H1 (cell line): ENCODE measurements at regions not wholly inside any gene's neighbourhood (a gene's known extent, or its start where the extent isn't known, plus 50 kb on each side); places are given as distances from the start of the nearest gene placed in this dataset.

Experiments
- CTCF ChIA-PET: fragments of 300-600 bp; sonication (Branson Sonifier 250); formaldehyde crosslinking; loops from one replicate; lab custom pipeline; 2021; ENCODE audit not compliant: partially characterized antibody; lab: Charles Lee
- POLR2A ChIA-PET: fragments of 300-600 bp; sonication (Branson Sonifier 250); formaldehyde crosslinking; loops from one replicate; lab custom pipeline; 2021; ENCODE audit warnings: inconsistent platforms; ENCODE audit not compliant: partially characterized antibody; lab: Charles Lee
- DNase-seq, 2 experiments: peaks; one replicate each; pipeline versions ENCODE4 v3.0.0 to v3.0.0-alpha.2; 2010 to 2022; ENCODE audit warnings: low spot score in 2 of 2, low read depth in 1 of 2, mixed read lengths in 1 of 2
- FAIRE-seq: peaks from 2 replicates; lab custom pipeline; 2011; peaks lifted over from hg19 to GRCh38; lab: Jason Lieb, UNC
- H2AFZ ChIP-seq: 2 replicates; pipeline ENCODE4 v1.8.1; 2012; ENCODE audit warnings: low read length, inconsistent platforms
- H2AK5ac ChIP-seq: 2 replicates; pipeline ENCODE4 v1.6.1; 2013; ENCODE audit warnings: low read depth, low read length
- H2BK120ac ChIP-seq: replicated peaks from 2 replicates; pipeline ENCODE3; 2013; ENCODE audit warnings: low read depth, low read length, inconsistent platforms
- H2BK12ac ChIP-seq: 2 replicates; pipeline ENCODE4 v1.6.1; 2013; ENCODE audit warnings: low read depth, low read length
- H2BK15ac ChIP-seq: 2 replicates; pipeline ENCODE4 v1.6.1; 2013; ENCODE audit warnings: low read length
- H2BK20ac ChIP-seq: 2 replicates; pipeline ENCODE4 v1.6.1; 2013; ENCODE audit warnings: low read length
- H2BK5ac ChIP-seq: 2 replicates; pipeline ENCODE4 v1.6.1; 2013; ENCODE audit warnings: low read depth, low read length
- H3K14ac ChIP-seq: 2 replicates; pipeline ENCODE4 v1.6.1; 2013; ENCODE audit warnings: inconsistent platforms; ENCODE audit not compliant: insufficient read length
- H3K18ac ChIP-seq: 2 replicates; pipeline ENCODE4 v1.6.1; 2013; ENCODE audit warnings: low read length; ENCODE audit errors: extremely low read depth
- H3K23ac ChIP-seq: 2 replicates; pipeline ENCODE4 v1.6.1; 2013; ENCODE audit warnings: inconsistent platforms; ENCODE audit not compliant: insufficient read length
- H3K23me2 ChIP-seq: 2 replicates; pipeline ENCODE4 v1.6.1; 2013; ENCODE audit warnings: low read depth, low read length
- H3K27ac ChIP-seq: 2 replicates; pipeline ENCODE4 v1.6.1; 2011; ENCODE audit warnings: low read depth, low read length, inconsistent platforms
- H3K27me3 ChIP-seq, 4 experiments: replicated peaks in 1 of 4; 1 replicate in 1 of 4; 2 replicates in 3 of 4; pipeline versions ENCODE4 v1.6.1 to v1.8.1; 2011 to 2013; ENCODE audit warnings: low read length in 3 of 4, mild to moderate bottlenecking in 3 of 4, inconsistent platforms in 2 of 4, mixed read lengths in 2 of 4, moderate library complexity in 1 of 4; ENCODE audit not compliant: control insufficient read depth in 3 of 4, insufficient read depth in 3 of 4; ENCODE audit errors: extremely low read depth in 1 of 4
- H3K36me3 ChIP-seq, 4 experiments: 2 replicates each; pipeline versions ENCODE4 v1.6.1 to v1.8.1; 2011 to 2013; ENCODE audit warnings: mild to moderate bottlenecking in 4 of 4, low read length in 3 of 4, moderate library complexity in 2 of 4, control low read depth in 1 of 4, inconsistent platforms in 1 of 4; ENCODE audit not compliant: insufficient read depth in 4 of 4, control insufficient read depth in 2 of 4
- H3K4ac ChIP-seq: replicated peaks from 2 replicates; pipeline ENCODE3; 2013; ENCODE audit warnings: low read length, low read depth, mixed read lengths, inconsistent platforms; ENCODE audit not compliant: insufficient read length
- H3K4me1 ChIP-seq, 4 experiments: replicated peaks in 1 of 4; 1 replicate in 1 of 4; 2 replicates in 3 of 4; pipeline versions ENCODE4 v1.6.1 to v1.8.1; 2011 to 2013; ENCODE audit warnings: low read length in 3 of 4, inconsistent platforms in 2 of 4, mixed read lengths in 1 of 4; ENCODE audit not compliant: insufficient read depth in 4 of 4, control insufficient read depth in 3 of 4
- H3K4me2 ChIP-seq, 2 experiments: 2 replicates each; pipeline versions ENCODE4 v1.6.1 to v1.8.1; 2011 to 2013; ENCODE audit warnings: low read depth in 2 of 2, low read length in 2 of 2, control low read depth in 1 of 2, inconsistent platforms in 1 of 2, mild to moderate bottlenecking in 1 of 2; ENCODE audit not compliant: insufficient read depth in 1 of 2
- H3K4me3 ChIP-seq, 4 experiments: fragments of 200-600, 300-600 bp in 1 of 4; sonication (generic), shearing (Covaris generic), sonication (Bioruptor Twin) in 1 of 4; 2 replicates each; pipeline versions ENCODE4 v1.5.1 to v1.8.1; 2011 to 2016; ENCODE audit warnings: low read length in 4 of 4, low read depth in 3 of 4, control low read depth in 2 of 4, inconsistent platforms in 2 of 4, mild to moderate bottlenecking in 2 of 4, mixed read lengths in 1 of 4, moderate library complexity in 1 of 4; ENCODE audit not compliant: insufficient read depth in 2 of 4; ENCODE audit errors: extremely low read depth in 1 of 4
- H3K56ac ChIP-seq: replicated peaks from 2 replicates; pipeline ENCODE3; 2013; ENCODE audit warnings: low read depth, mild to moderate bottlenecking, mixed read lengths, low read length, inconsistent platforms; ENCODE audit not compliant: insufficient read length
- H3K79me1 ChIP-seq: 2 replicates; pipeline ENCODE4 v1.6.1; 2013; ENCODE audit warnings: low read depth, low read length, control low read depth
- H3K79me2 ChIP-seq, 2 experiments: 2 replicates each; pipeline versions ENCODE4 v1.6.1 to v1.8.1; 2012 to 2013; ENCODE audit warnings: low read length in 2 of 2, mild to moderate bottlenecking in 2 of 2, inconsistent platforms in 1 of 2; ENCODE audit not compliant: insufficient read depth in 2 of 2, control insufficient read depth in 1 of 2
- H3K9ac ChIP-seq, 4 experiments: replicated peaks in 1 of 4; 1 replicate in 1 of 4; 2 replicates in 3 of 4; pipeline versions ENCODE4 v1.6.1 to v1.8.1; 2011 to 2013; ENCODE audit warnings: low read depth in 3 of 4, low read length in 3 of 4, control low read depth in 2 of 4, mild to moderate bottlenecking in 2 of 4, moderate library complexity in 2 of 4, inconsistent platforms in 1 of 4; ENCODE audit errors: extremely low read depth in 1 of 4
- H3K9me3 ChIP-seq, 2 experiments: 2 replicates each; pipeline versions ENCODE4 v1.6.1 to v1.8.1; 2012 to 2013; ENCODE audit warnings: mild to moderate bottlenecking in 2 of 2, moderate library complexity in 2 of 2, control low read depth in 1 of 2, inconsistent platforms in 1 of 2, low read depth in 1 of 2, low read length in 1 of 2, mixed read lengths in 1 of 2; ENCODE audit not compliant: insufficient read depth in 2 of 2
- H4K20me1 ChIP-seq, 2 experiments: replicated peaks in 1 of 2; 2 replicates each; pipeline versions ENCODE3 to v1.8.1; 2011 to 2013; ENCODE audit warnings: inconsistent platforms in 2 of 2, low read length in 2 of 2, mild to moderate bottlenecking in 1 of 2; ENCODE audit not compliant: insufficient read depth in 2 of 2, control insufficient read depth in 1 of 2
- H4K5ac ChIP-seq: 2 replicates; pipeline ENCODE4 v1.6.1; 2013; ENCODE audit warnings: low read length, low read depth, mixed read lengths, inconsistent platforms; ENCODE audit not compliant: insufficient read length
- H4K8ac ChIP-seq: 2 replicates; pipeline ENCODE4 v1.8.0; 2013; ENCODE audit warnings: mild to moderate bottlenecking, moderate library complexity, low read length, inconsistent platforms; ENCODE audit not compliant: insufficient read depth; ENCODE audit errors: extremely low read depth
- H4K91ac ChIP-seq: replicated peaks from 2 replicates; pipeline ENCODE3; 2013; ENCODE audit warnings: low read length, mixed read lengths, inconsistent platforms; ENCODE audit not compliant: insufficient read length
- CBX5 ChIP-seq: fragments of 300-800, 300-1000 bp; sonication (generic); IDR thresholded peaks from 2 replicates; pipeline ENCODE4 v1.7.1; 2016; ENCODE audit warnings: antibody characterized with exemption, low read length, low read depth
- EGR1 ChIP-seq: IDR thresholded peaks from 2 replicates; pipeline ENCODE4 v1.6.1; 2011; ENCODE audit warnings: low read depth, low read length, borderline replicate concordance
- EP300 ChIP-seq, 2 experiments: IDR thresholded peaks; 1 replicate in 1 of 2; 2 replicates in 1 of 2; pipeline ENCODE4 v1.6.1; 2011 to 2012; ENCODE audit warnings: low read depth in 2 of 2, low read length in 2 of 2, mild to moderate bottlenecking in 2 of 2, borderline replicate concordance in 1 of 2, inconsistent platforms in 1 of 2, moderate library complexity in 1 of 2
- HDAC6 ChIP-seq: IDR thresholded peaks from one replicate; pipeline ENCODE4 v1.7.1; 2012; ENCODE audit warnings: low read depth, mild to moderate bottlenecking, inconsistent platforms, low read length, moderate library complexity
- JUND ChIP-seq: IDR thresholded peaks from 2 replicates; pipeline ENCODE4 v1.6.1; 2011; ENCODE audit warnings: mild to moderate bottlenecking, improper control_type of control experiment, low read length
- KDM1A ChIP-seq: fragments of 200-600, 300-600 bp; sonication (generic); IDR thresholded peaks from 2 replicates; pipeline ENCODE4 v1.7.1; 2016; ENCODE audit warnings: mild to moderate bottlenecking, low read length, borderline replicate concordance
- KDM5A ChIP-seq: fragments of 200-600 bp; IDR thresholded peaks from 2 replicates; pipeline ENCODE4 v1.7.1; 2012; ENCODE audit warnings: mild to moderate bottlenecking, low read length, inconsistent platforms, mixed read lengths
- PHF8 ChIP-seq: fragments of 200-600 bp; sonication (generic); conservative IDR thresholded peaks from 2 replicates; pipeline ENCODE4 v1.7.1; 2012; ENCODE audit warnings: low read depth, mild to moderate bottlenecking, inconsistent platforms, low read length, moderate library complexity
- RFX5 ChIP-seq: IDR thresholded peaks from 2 replicates; pipeline ENCODE4 v1.6.1; 2011; ENCODE audit warnings: low read depth, low read length, improper control_type of control experiment, borderline replicate concordance
- SP4 ChIP-seq: IDR thresholded peaks from 2 replicates; pipeline ENCODE4 v1.6.1; 2012; ENCODE audit warnings: low read length, inconsistent platforms
- SUZ12 ChIP-seq: fragments of 200-600 bp; sonication (generic); IDR thresholded peaks from 2 replicates; pipeline ENCODE4 v1.6.1; 2012; ENCODE audit warnings: mild to moderate bottlenecking, inconsistent platforms, low read length, moderate library complexity, mixed read lengths
- TAF7 ChIP-seq: optimal IDR thresholded peaks from 2 replicates; pipeline ENCODE3; 2011; ENCODE audit warnings: low read depth, mild to moderate bottlenecking, inconsistent platforms, low read length, moderate library complexity, borderline replicate concordance
- TEAD4 ChIP-seq: IDR thresholded peaks from 2 replicates; pipeline ENCODE4 v1.6.1; 2012; ENCODE audit warnings: low read depth, low read length, inconsistent platforms, mixed read lengths
- WGBS, 2 experiments: shearing (Covaris generic) in 1 of 2; methylation state at CpG; one replicate each; pipeline versions ENCODE4 v1.1.6 to v1.1.7; 2013 to 2015; ENCODE audit warnings: low lambda C conversion rate in 2 of 2, mixed read lengths in 2 of 2, inconsistent platforms in 1 of 2, low coverage in 1 of 2, missing lambda C conversion rate in 1 of 2; ENCODE audit not compliant: insufficient replicate concordance in 2 of 2, insufficient coverage in 1 of 2, insufficient read length in 1 of 2; ENCODE audit errors: extremely low coverage in 1 of 2, missing lambda C conversion rate in 1 of 2; 5-methylcytosine and 5-hydroxymethylcytosine counted together
- TF ChIP-seq, protein P1 (sequence below): IDR thresholded peaks from 2 replicates; pipeline ENCODE4 v1.6.1; 2011; ENCODE audit warnings: low read length, improper control_type of control experiment

DNA sequence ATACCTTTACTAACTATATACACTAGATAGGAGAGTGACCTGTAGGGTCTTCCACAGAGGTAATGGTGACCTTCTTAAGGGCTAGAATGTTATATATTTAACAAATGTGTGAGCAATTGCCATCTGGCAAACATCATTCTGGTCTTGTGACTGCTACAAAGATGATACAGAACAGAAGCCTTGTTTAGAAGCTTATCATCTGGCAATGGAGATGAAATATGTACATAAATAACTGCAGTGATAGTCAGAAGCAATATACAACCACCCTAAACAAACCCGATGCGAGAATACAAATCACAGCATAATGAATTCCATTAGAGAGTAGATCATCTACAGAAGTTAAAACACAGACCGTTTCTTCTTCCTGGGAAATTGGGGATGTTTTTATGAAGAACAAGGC, 952.7 kb upstream of the SLIT2 start:
- POLR2A ChIA-PET = no interaction called here
- Histone ChIP-seq H3K56ac (no peak overlapping the region), H2BK5ac (no peak overlapping the region), H3K27ac (no peak overlapping the region), H4K91ac (no peak overlapping the region), H3K9ac (no peak overlapping the region), H3K4me2 (no peak overlapping the region), H2AK5ac (no peak overlapping the region), H3K36me3 (no peaks in the 10 kb centered on the region), H3K79me2 (no peaks in the 10 kb centered on the region), H3K14ac (no peak overlapping the region), H3K27me3 (no peaks in the 10 kb centered on the region), H3K18ac (no peak overlapping the region), H4K5ac (no peak overlapping the region), H3K4me1 (no peaks in the 10 kb centered on the region), H2AFZ (no peak overlapping the region), H3K4ac (no peak overlapping the region), H2BK20ac (no peak overlapping the region), H4K20me1 (no peaks in the 10 kb centered on the region), H2BK120ac (no peak overlapping the region), H3K23ac (no peak overlapping the region), H2BK15ac (no peak overlapping the region), H3K79me1 (no peaks in the 10 kb centered on the region), H3K4me3 (no peak overlapping the region), H3K9me3 (0 out of 4 replicates have a peak, but pooled peaks cover 0 to 3% of the 10 kb centered on the region in 2 experiments), H4K8ac (no peak overlapping the region), H2BK12ac (no peak overlapping the region), H3K23me2 (no peaks in the 10 kb centered on the region)
- DNase-seq (no peak), FAIRE-seq (no peak)
- 92% methylated on average over 3 of the region's 3 CpGs; no CpG with 5 or more reads in 1 of the 2 experiments for WGBS, 2 experiments
- CTCF ChIA-PET = no interaction called here
- TF ChIP-seq KDM5A (no peak), SUZ12 (no peak), HDAC6 (no peak), PHF8 (no peak), SP4 (no peak), RFX5 (no peak), JUND (no peak), CBX5 (no peak), TEAD4 (no peak), EP300 (IDR thresholded peaks at IDR 0.05; ENCODE audit: borderline replicate concordance in 1 of 2, low read depth in 2 of 2, low read length in 2 of 2) (no peak), KDM1A (no peak), EGR1 (no peak), TAF7 (no peak)
- TF ChIP-seq, protein P1, sequence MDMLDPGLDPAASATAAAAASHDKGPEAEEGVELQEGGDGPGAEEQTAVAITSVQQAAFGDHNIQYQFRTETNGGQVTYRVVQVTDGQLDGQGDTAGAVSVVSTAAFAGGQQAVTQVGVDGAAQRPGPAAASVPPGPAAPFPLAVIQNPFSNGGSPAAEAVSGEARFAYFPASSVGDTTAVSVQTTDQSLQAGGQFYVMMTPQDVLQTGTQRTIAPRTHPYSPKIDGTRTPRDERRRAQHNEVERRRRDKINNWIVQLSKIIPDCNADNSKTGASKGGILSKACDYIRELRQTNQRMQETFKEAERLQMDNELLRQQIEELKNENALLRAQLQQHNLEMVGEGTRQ = no peak
